IMR-90 (cell line): ENCODE measurements at regions not wholly inside any gene's neighbourhood (a gene's known extent, or its start where the extent isn't known, plus 50 kb on each side); places are given as distances from the start of the nearest gene placed in this dataset.

Experiments
- ATAC-seq: fragments of 200-7000 bp; cut with Tn5 transposase; 2 replicates; pipeline ENCODE4 v1.9.1; 2020; ENCODE audit warnings: low read depth, mild to moderate bottlenecking, moderate library complexity
- BruUV-seq: library from RNA; stranded (reverse); fragments of 400-500 nt; replicated peaks from 2 replicates; lab custom pipeline; 2021; lab: Mats Ljungman, UMichigan
- CTCF ChIA-PET: fragments of 300-600 bp; formaldehyde crosslinking; extraction: SDS; loops from one replicate; lab custom pipeline; 2021; ENCODE audit warnings: antibody characterized with exemption; lab: Yijun Ruan, JAX
- POLR2A ChIA-PET: fragments of 300-600 bp; sonication (Branson Sonifier 250); formaldehyde crosslinking; loops from one replicate; lab custom pipeline; 2022; ENCODE audit warnings: antibody characterized with exemption; ENCODE audit not compliant: unreplicated experiment; lab: Charles Lee
- DNase-seq: peaks from one replicate; pipeline ENCODE4 v3.0.0; 2013
- H2AFZ ChIP-seq: replicated peaks from 2 replicates; pipeline ENCODE3; 2013; ENCODE audit warnings: low read length, mild to moderate bottlenecking; ENCODE audit not compliant: poor library complexity
- H2AK5ac ChIP-seq: 2 replicates; pipeline ENCODE4 v1.6.1; 2013; ENCODE audit warnings: low read depth, low read length, inconsistent platforms
- H2AK9ac ChIP-seq: replicated peaks from 2 replicates; pipeline ENCODE3; 2013; ENCODE audit warnings: mild to moderate bottlenecking, low read depth, low read length, moderate library complexity; ENCODE audit not compliant: poor library complexity
- H2BK120ac ChIP-seq: 2 replicates; pipeline ENCODE4 v1.6.1; 2013; ENCODE audit warnings: low read depth, low read length, inconsistent platforms
- H2BK15ac ChIP-seq: 3 replicates; pipeline ENCODE4 v1.6.1; 2013; ENCODE audit warnings: low read depth, low read length, inconsistent platforms
- H2BK20ac ChIP-seq: 2 replicates; pipeline ENCODE4 v1.6.1; 2013; ENCODE audit warnings: low read depth, mild to moderate bottlenecking, inconsistent platforms, low read length, moderate library complexity
- H2BK5ac ChIP-seq: 2 replicates; pipeline ENCODE4 v1.6.1; 2013; ENCODE audit warnings: mild to moderate bottlenecking, low read depth, low read length, inconsistent platforms; ENCODE audit not compliant: poor library complexity, severe bottlenecking
- H3K14ac ChIP-seq: replicated peaks from 2 replicates; pipeline ENCODE4 v1.6.1; 2013; ENCODE audit warnings: low read depth, low read length, inconsistent platforms
- H3K18ac ChIP-seq: 2 replicates; pipeline ENCODE4 v1.6.1; 2013; ENCODE audit warnings: low read depth, low read length, control low read depth
- H3K23ac ChIP-seq: 2 replicates; pipeline ENCODE4 v1.6.1; 2013; ENCODE audit warnings: low read depth, low read length, inconsistent platforms
- H3K27ac ChIP-seq: 2 replicates; pipeline ENCODE4 v1.5.1; 2013; ENCODE audit warnings: mild to moderate bottlenecking, control low read depth, low read length; ENCODE audit not compliant: insufficient read depth
- H3K27me3 ChIP-seq: 2 replicates; pipeline ENCODE4 v1.6.1; 2013; ENCODE audit warnings: low read length; ENCODE audit not compliant: control insufficient read depth, insufficient read depth
- H3K36me3 ChIP-seq: 2 replicates; pipeline ENCODE4 v1.6.1; 2013; ENCODE audit warnings: low read length, mixed read lengths; ENCODE audit not compliant: control insufficient read depth, insufficient read depth
- H3K4ac ChIP-seq: 2 replicates; pipeline ENCODE4 v1.6.1; 2013; ENCODE audit warnings: low read depth, low read length, inconsistent platforms
- H3K4me1 ChIP-seq: 2 replicates; pipeline ENCODE4 v1.6.1; 2013; ENCODE audit warnings: low read length, mixed read lengths; ENCODE audit not compliant: control insufficient read depth, insufficient read depth
- H3K4me2 ChIP-seq: 2 replicates; pipeline ENCODE4 v1.6.1; 2013; ENCODE audit warnings: low read depth, mild to moderate bottlenecking, control low read depth, low read length, moderate library complexity
- H3K4me3 ChIP-seq: 2 replicates; pipeline ENCODE4 v1.5.1; 2013; ENCODE audit warnings: low read depth, mild to moderate bottlenecking, control low read depth, low read length, moderate library complexity; ENCODE audit not compliant: insufficient read depth
- H3K56ac ChIP-seq: 2 replicates; pipeline ENCODE4 v1.6.1; 2013; ENCODE audit warnings: low read length, inconsistent platforms; ENCODE audit not compliant: insufficient read depth; ENCODE audit errors: extremely low read depth
- H3K79me1 ChIP-seq, 2 experiments: 2 replicates each; pipeline ENCODE4 v1.6.1; 2013; ENCODE audit warnings: low read length in 2 of 2, inconsistent platforms in 1 of 2, low read depth in 1 of 2
- H3K9ac ChIP-seq: 2 replicates; pipeline ENCODE4 v1.6.1; 2013; ENCODE audit warnings: low read depth, low read length, control low read depth
- H3K9me1 ChIP-seq: 2 replicates; pipeline ENCODE4 v1.6.1; 2013; ENCODE audit warnings: low read length, inconsistent platforms; ENCODE audit not compliant: insufficient read depth
- H3K9me3 ChIP-seq: 2 replicates; pipeline ENCODE4 v1.6.1; 2013; ENCODE audit warnings: low read length; ENCODE audit not compliant: control insufficient read depth, insufficient read depth
- H4K20me1 ChIP-seq: 2 replicates; pipeline ENCODE4 v1.6.1; 2013; ENCODE audit warnings: low read length, inconsistent platforms; ENCODE audit not compliant: insufficient read depth
- H4K5ac ChIP-seq: 2 replicates; pipeline ENCODE4 v1.6.1; 2013; ENCODE audit warnings: mild to moderate bottlenecking, low read depth, low read length, control low read depth
- H4K8ac ChIP-seq, 2 experiments: 2 replicates each; pipeline ENCODE4 v1.6.1; 2013; ENCODE audit warnings: low read depth in 2 of 2, low read length in 2 of 2, control low read depth in 1 of 2, inconsistent platforms in 1 of 2
- H4K91ac ChIP-seq: 2 replicates; pipeline ENCODE4 v1.6.1; 2013; ENCODE audit warnings: low read depth, low read length, inconsistent platforms; ENCODE audit not compliant: insufficient read depth
- BHLHE40 ChIP-seq: fragments of 150-350 bp; IDR thresholded peaks from 2 replicates; pipeline ENCODE4 v1.6.1; 2016; ENCODE audit warnings: mild to moderate bottlenecking, low read depth, low read length
- CEBPB ChIP-seq: IDR thresholded peaks from 2 replicates; pipeline ENCODE4 v1.6.1; 2012; ENCODE audit warnings: low read depth, low read length, improper control_type of control experiment
- CHD1 ChIP-seq: IDR thresholded peaks from 2 replicates; pipeline ENCODE4 v1.6.1; 2012; ENCODE audit warnings: low read depth, low read length, improper control_type of control experiment
- CTCF ChIP-seq: conservative IDR thresholded peaks from 2 replicates; pipeline ENCODE4 v1.5.1; 2012; ENCODE audit warnings: mild to moderate bottlenecking, low read depth, low read length, improper control_type of control experiment
- FOS ChIP-seq: fragments of 150-350 bp; IDR thresholded peaks from 2 replicates; pipeline ENCODE4 v1.6.1; 2016; ENCODE audit warnings: low read depth, low read length
- MAZ ChIP-seq: IDR thresholded peaks from 2 replicates; pipeline ENCODE4 v1.6.1; 2012; ENCODE audit warnings: low read depth, mild to moderate bottlenecking, low read length, improper control_type of control experiment, moderate library complexity, borderline replicate concordance
- MXI1 ChIP-seq: IDR thresholded peaks from 2 replicates; pipeline ENCODE4 v1.6.1; 2012; ENCODE audit warnings: low read depth, mild to moderate bottlenecking, low read length, moderate library complexity, borderline replicate concordance
- NFE2L2 ChIP-seq: fragments of 150-350 bp; IDR thresholded peaks from 2 replicates; pipeline ENCODE4 v1.6.1; 2016; ENCODE audit warnings: low read depth, mild to moderate bottlenecking, low read length
- POLR2A ChIP-seq: IDR thresholded peaks from 2 replicates; pipeline ENCODE4 v1.6.1; 2012; ENCODE audit warnings: mild to moderate bottlenecking, low read depth, low read length
- RAD21 ChIP-seq: IDR thresholded peaks from 2 replicates; pipeline ENCODE4 v1.6.1; 2012; ENCODE audit warnings: low read length, improper control_type of control experiment
- RCOR1 ChIP-seq: IDR thresholded peaks from 2 replicates; pipeline ENCODE4 v1.6.1; 2012; ENCODE audit warnings: mild to moderate bottlenecking, low read length, improper control_type of control experiment; ENCODE audit not compliant: insufficient replicate concordance
- RFX5 ChIP-seq: IDR thresholded peaks from 2 replicates; pipeline ENCODE4 v1.8.0; 2012; ENCODE audit warnings: low read depth, mild to moderate bottlenecking, low read length, moderate library complexity
- SMC3 ChIP-seq: fragments of 150-350 bp; IDR thresholded peaks from 2 replicates; pipeline ENCODE4 v1.6.1; 2016; ENCODE audit warnings: low read depth, mild to moderate bottlenecking, antibody characterized with exemption, low read length, moderate library complexity
- USF2 ChIP-seq: fragments of 150-350 bp; IDR thresholded peaks from 2 replicates; pipeline ENCODE4 v1.6.1; 2017; ENCODE audit warnings: mild to moderate bottlenecking, antibody characterized with exemption, low read length, low read depth
- WGBS, 2 experiments: methylation state at CpG; one replicate each; pipeline versions ENCODE4 v1.1.5 to v1.1.7; 2013; ENCODE audit warnings: missing lambda C conversion rate in 2 of 2; ENCODE audit not compliant: insufficient read length in 1 of 2; ENCODE audit errors: extremely low coverage in 2 of 2; 5-methylcytosine and 5-hydroxymethylcytosine counted together
- dilution Hi-C: fragments of 300-500 bp; cut with HindIII; formaldehyde crosslinking; loops from one replicate; pipeline ENCODE4 v1.14.3; 2018; ENCODE audit warnings: low sequenced_read_pairs; ENCODE audit not compliant: unreplicated experiment
- in situ Hi-C: fragments of 300-500 bp; cut with MboI; formaldehyde crosslinking; loops from 3 replicates; pipeline ENCODE4 v1.14.3; 2019; ENCODE audit warnings: low sequenced_read_pairs, inconsistent platforms, mixed read lengths
- intact Hi-C: fragments of 100-400 bp; cut with micrococcal nuclease; formaldehyde crosslinking; loops from 2 replicates; pipeline ENCODE4 v1.10.0; 2022

GRCh38 chr17:12328204-12328603, 307.5 kb downstream of the MAP2K4 start:
- no peaks in the 10 kb centered on the region for H3K9me1 ChIP-seq
- DNase-seq (no peak), ATAC-seq (no peak)
- dilution Hi-C loops (no loop called here), in situ Hi-C loops (no loop called here), intact Hi-C loops (no loop called here)
- no peak overlapping the region for H3K56ac ChIP-seq
- CTCF ChIA-PET, result no interaction called here
- no peak overlapping the region for H3K4ac ChIP-seq
- H2AK5ac ChIP-seq, result no peak overlapping the region
- POLR2A ChIA-PET, result no interaction called here
- H3K36me3 ChIP-seq, result no peaks in the 10 kb centered on the region
- no peak overlapping the region for H2BK120ac ChIP-seq
- no peak overlapping the region for H2AFZ ChIP-seq
- no peak overlapping the region for H2AK9ac ChIP-seq
- H4K8ac ChIP-seq, result no peak overlapping the region
- no peak overlapping the region for H3K9ac ChIP-seq
- 0 out of 2 replicates have a peak, but pooled peaks cover 2% of the 10 kb centered on the region for H3K9me3 ChIP-seq
- H3K79me1 ChIP-seq, result no peaks in the 10 kb centered on the region
- no peak overlapping the region for H3K14ac ChIP-seq
- H2BK20ac ChIP-seq, result no peak overlapping the region
- H4K91ac ChIP-seq, result no peak overlapping the region
- no peaks in the 10 kb centered on the region for H3K4me1 ChIP-seq
- no peak overlapping the region for H3K23ac ChIP-seq
- no peaks in the 10 kb centered on the region for H3K27me3 ChIP-seq
- WGBS, 2 experiments, result no CpG with 5 or more reads among the region's 2 CpGs
- no peak overlapping the region for H2BK5ac ChIP-seq
- no peaks in the 10 kb centered on the region for H4K20me1 ChIP-seq
- H3K4me3 ChIP-seq, result no peak overlapping the region
- H3K18ac ChIP-seq, result no peak overlapping the region
- no peak overlapping the region for H2BK15ac ChIP-seq
- no peak overlapping the region for H3K4me2 ChIP-seq
- no TSS peak for BruUV-seq
- TF ChIP-seq SMC3 (no peak), USF2 (no peak), RFX5 (no peak), CTCF (no peak), POLR2A (no peak), NFE2L2 (no peak), CHD1 (no peak), FOS (no peak), RAD21 (no peak), MXI1 (no peak), MAZ (no peak), RCOR1 (no peak), CEBPB (no peak), BHLHE40 (no peak)
- no peak overlapping the region for H4K5ac ChIP-seq
- no peak overlapping the region for H3K27ac ChIP-seq
